RWPE2 (cell line): ENCODE measurements at regions not wholly inside any gene's neighbourhood (a gene's known extent, or its start where the extent isn't known, plus 50 kb on each side); places are given as distances from the start of the nearest gene placed in this dataset.

ENCODE experiments used
- ATAC-seq: fragments of 200-7000 bp; cut with Tn5 transposase; 3 replicates; pipeline ENCODE4 v1.9.1; 2021; ENCODE audit warnings: low read depth
- DNase-seq: peaks from one replicate; pipeline ENCODE4 v3.0.0-alpha.2; 2020; ENCODE audit warnings: low spot score
- H3K27ac ChIP-seq: fragments of 450-650 bp; 2 replicates; pipeline ENCODE4 v1.5.1; 2017; ENCODE audit warnings: mild to moderate bottlenecking; ENCODE audit not compliant: poor library complexity, severe bottlenecking
- H3K27me3 ChIP-seq: fragments of 250-450 bp; sonication (Bioruptor Pico); 2 replicates; pipeline ENCODE4 v1.5.1; 2021; ENCODE audit warnings: mild to moderate bottlenecking, moderate library complexity; ENCODE audit not compliant: insufficient read depth, poor library complexity, severe bottlenecking
- H3K36me3 ChIP-seq: fragments of 250-450 bp; sonication (Bioruptor Pico); 2 replicates; pipeline ENCODE4 v1.5.1; 2020; ENCODE audit warnings: low read depth, mild to moderate bottlenecking, moderate library complexity
- H3K4me1 ChIP-seq: fragments of 250-450 bp; sonication (Bioruptor Pico); 2 replicates; pipeline ENCODE4 v1.5.1; 2021; ENCODE audit warnings: mild to moderate bottlenecking, moderate library complexity; ENCODE audit not compliant: insufficient read depth, poor library complexity, severe bottlenecking
- H3K4me3 ChIP-seq: fragments of 250-450 bp; sonication (Bioruptor Pico); 2 replicates; pipeline ENCODE4 v1.5.1; 2021; ENCODE audit warnings: mild to moderate bottlenecking, moderate library complexity; ENCODE audit not compliant: severe bottlenecking
- H3K9me3 ChIP-seq: fragments of 250-450 bp; sonication (Bioruptor Pico); 2 replicates; pipeline ENCODE4 v1.5.1; 2021; ENCODE audit warnings: mild to moderate bottlenecking, moderate library complexity; ENCODE audit not compliant: severe bottlenecking
- CTCF ChIP-seq: fragments of 450-650 bp; IDR thresholded peaks from one replicate; pipeline ENCODE4 v1.5.1; 2017; ENCODE audit warnings: mild to moderate bottlenecking, moderate library complexity; ENCODE audit not compliant: poor library complexity, severe bottlenecking

DNA sequence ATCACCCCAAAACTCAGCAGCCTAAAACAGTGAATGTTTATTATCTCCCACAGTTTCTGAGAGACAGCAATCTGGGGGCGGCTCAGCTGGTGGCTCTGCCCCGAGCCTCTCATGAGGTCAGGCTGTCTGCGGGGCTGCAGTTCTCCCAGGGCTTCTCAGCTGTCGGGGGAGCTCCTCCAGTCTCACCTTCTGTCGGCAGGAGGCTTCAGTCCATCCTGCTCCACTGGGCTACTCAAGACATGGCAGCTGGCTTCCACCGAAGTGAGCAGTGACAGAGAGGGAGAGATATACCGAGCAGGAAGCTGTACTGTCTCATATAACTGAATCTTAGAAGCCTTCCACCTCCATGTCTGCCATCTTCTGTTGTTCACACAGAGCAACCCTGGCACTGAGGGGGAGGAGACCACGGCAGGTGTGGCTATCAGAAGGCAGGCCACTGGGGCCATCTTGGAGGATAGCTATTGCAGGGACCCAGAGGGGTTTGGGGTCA, 72.8 kb upstream of the ITGA11 start:
- H3K4me1 ChIP-seq, result no peaks in the 10 kb centered on the region
- TF ChIP-seq CTCF, result no peak
- DNase-seq, result no peak
- no peak overlapping the region for H3K4me3 ChIP-seq
- no peak for ATAC-seq
- no peaks in the 10 kb centered on the region for H3K36me3 ChIP-seq
- no peaks in the 10 kb centered on the region for H3K27me3 ChIP-seq
- H3K27ac ChIP-seq, result no peak overlapping the region
- no peaks in the 10 kb centered on the region for H3K9me3 ChIP-seq

GRCh38 chr15:68506071-68506470, 72.7 kb upstream of the CORO2B start:
- Histone ChIP-seq H3K9me3 (no peaks in the 10 kb centered on the region), H3K27ac (no peak overlapping the region), H3K4me3 (no peak overlapping the region), H3K36me3 (no peaks in the 10 kb centered on the region), H3K27me3 (no peaks in the 10 kb centered on the region), H3K4me1 (no peaks in the 10 kb centered on the region)
- DNase-seq (no peak), ATAC-seq (no peak)
- TF ChIP-seq CTCF, result no peak

DNA sequence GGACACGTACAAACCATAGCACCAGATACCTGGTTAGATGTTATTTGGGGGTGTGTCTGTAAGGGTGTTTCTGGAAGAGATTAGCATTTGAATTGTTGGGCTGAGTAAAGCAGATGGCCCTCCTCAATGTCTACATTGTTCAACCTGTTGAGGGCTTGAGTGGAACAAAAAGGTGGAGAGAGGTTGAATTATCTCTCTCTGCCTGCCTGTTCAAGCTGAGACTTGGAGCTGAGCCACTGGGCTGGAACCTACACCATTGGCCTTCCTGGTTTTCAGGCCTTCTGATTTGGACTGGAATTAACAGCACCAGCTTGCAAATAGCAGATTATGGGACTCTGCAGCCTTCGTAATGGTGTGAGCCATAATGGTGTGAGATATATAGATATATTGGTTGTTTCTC, 71.3 kb upstream of the CORO2B start:
- Histone ChIP-seq H3K4me3 (no peak overlapping the region), H3K27ac (no peak overlapping the region), H3K36me3 (no peaks in the 10 kb centered on the region), H3K4me1 (no peaks in the 10 kb centered on the region), H3K9me3 (no peaks in the 10 kb centered on the region), H3K27me3 (no peaks in the 10 kb centered on the region)
- ATAC-seq (no peak), DNase-seq (no peak)
- TF ChIP-seq CTCF, result no peak

- no peak for DNase-seq
- H3K27ac ChIP-seq, result no peak overlapping the region
- TF ChIP-seq CTCF, result no peak
- no peaks in the 10 kb centered on the region for H3K4me1 ChIP-seq
- H3K4me3 ChIP-seq, result no peak overlapping the region
- ATAC-seq, result no peak
- no peaks in the 10 kb centered on the region for H3K36me3 ChIP-seq
- H3K27me3 ChIP-seq, result no peaks in the 10 kb centered on the region
- no peaks in the 10 kb centered on the region for H3K9me3 ChIP-seq
Observed at GRCh38 chr15:68508485-68509189, 70.2 kb upstream of the CORO2B start.

GRCh38 chr15:68510558-68510957, 68.2 kb upstream of the CORO2B start:
- no peak for TF ChIP-seq CTCF
- H3K4me1 ChIP-seq, result no peaks in the 10 kb centered on the region
- no peak for DNase-seq

More at GRCh38 chr15:68510558-68510957, 68.2 kb upstream of the CORO2B start:
- Histone ChIP-seq H3K27ac (no peak overlapping the region), H3K9me3 (no peaks in the 10 kb centered on the region), H3K27me3 (no peaks in the 10 kb centered on the region), H3K36me3 (no peaks in the 10 kb centered on the region), H3K4me3 (no peak overlapping the region)
- ATAC-seq, result no peak
